ENCODE measurements at regions not wholly inside any gene's neighbourhood (a gene's known extent, or its start where the extent isn't known, plus 50 kb on each side); places are given as distances from the start of the nearest gene placed in this dataset.

- no peak for TF ChIP-seq CTCF (conservative IDR thresholded peaks at IDR 0.05; ENCODE audit: low read length)
- no peak for TF ChIP-seq EZH2phosphoT487 (IDR thresholded peaks at IDR 0.05; ENCODE audit: borderline replicate concordance, low read depth, low read length)
Measured at GRCh38 chr17:6205033-6205432, 134.9 kb downstream of the WSCD1 start.

Data from OCI-LY7 (cell line).